ENCODE measurements at regions not wholly inside any gene's neighbourhood (a gene's known extent, or its start where the extent isn't known, plus 50 kb on each side); places are given as distances from the start of the nearest gene placed in this dataset.
A peak's percentile ranks its signal among the peaks of the same experiment; 100 is the strongest.

GRCh38 chr16:85403693-85404092 lies 209.4 kb upstream of the GSE1 start:
- 92% methylated on average over 4 of the region's 6 CpGs; no CpG with 5 or more reads in 1 of the 2 experiments for WGBS, 2 experiments (ENCODE audit: extremely low coverage in 2 of 2, insufficient read length in 1 of 2)
- intact Hi-C loops (cut with micrococcal nuclease): no loop called here
- POLR2A ChIA-PET (ENCODE audit: unreplicated experiment): no interaction called here
- dilution Hi-C loops (cut with HindIII; ENCODE audit: low sequenced_read_pairs, unreplicated experiment): no loop called here
- no peak overlapping the region for H3K4ac ChIP-seq (ENCODE audit: low read depth, low read length)
- no peak overlapping the region for H2BK15ac ChIP-seq (ENCODE audit: low read depth, low read length)
- no peak for DNase-seq
- peaks cover 5% of the 10 kb centered on the region for H3K4me1 ChIP-seq (ENCODE audit: control insufficient read depth, insufficient read depth, low read length)
- H2AFZ ChIP-seq (replicated peaks; ENCODE audit: low read length, poor library complexity): peak overlapping the region; percentile 21
- ATAC-seq (ENCODE audit: low read depth): 0 out of 2 replicates have a peak, but pooled peaks have one; percentile 11
- H4K8ac ChIP-seq (ENCODE audit: low read depth in 2 of 2, low read length in 2 of 2): peak overlapping the region in 1 of 2 experiments; percentile 12; a peak in 1 of 4 replicates
- no peak overlapping the region for H3K56ac ChIP-seq (ENCODE audit: extremely low read depth, insufficient read depth, low read length)
- H3K79me1 ChIP-seq (ENCODE audit: low read depth in 1 of 2, low read length in 2 of 2): peaks cover 15 to 37% of the 10 kb centered on the region in 2 experiments
- H2BK120ac ChIP-seq (ENCODE audit: low read depth, low read length): no peak overlapping the region
- CTCF ChIA-PET: no interaction called here
- in situ Hi-C loops (cut with MboI; ENCODE audit: low sequenced_read_pairs): no loop called here
- no peaks in the 10 kb centered on the region; the same call in 1 of the 2 replicates for H3K9me3 ChIP-seq (ENCODE audit: control insufficient read depth, insufficient read depth, low read length)
- TF ChIP-seq CEBPB (IDR thresholded peaks at IDR 0.05; ENCODE audit: low read depth, low read length) (no peak), RFX5 (IDR thresholded peaks at IDR 0.05; ENCODE audit: low read depth, low read length) (no peak), CTCF (conservative IDR thresholded peaks at IDR 0.05; ENCODE audit: low read depth, low read length) (no peak), USF2 (IDR thresholded peaks at IDR 0.05; ENCODE audit: low read depth, low read length) (no peak), SMC3 (IDR thresholded peaks at IDR 0.05; ENCODE audit: low read depth, low read length) (no peak), MXI1 (IDR thresholded peaks at IDR 0.05; ENCODE audit: borderline replicate concordance, low read depth, low read length) (no peak), RCOR1 (IDR thresholded peaks at IDR 0.05; ENCODE audit: insufficient replicate concordance, low read length) (no peak), MAZ (IDR thresholded peaks at IDR 0.05; ENCODE audit: borderline replicate concordance, low read depth, low read length) (no peak), ELK1 (IDR thresholded peaks at IDR 0.05; ENCODE audit: borderline replicate concordance, low read depth, low read length) (no peak), NFE2L2 (IDR thresholded peaks at IDR 0.05; ENCODE audit: low read depth, low read length) (no peak), POLR2A (IDR thresholded peaks at IDR 0.05; ENCODE audit: low read depth, low read length) (no peak), FOS (IDR thresholded peaks at IDR 0.05; ENCODE audit: low read depth, low read length) (no peak)
- TSS peak; percentile 63 for BruUV-seq (replicated peaks)
- no peak overlapping the region for H3K4me3 ChIP-seq (ENCODE audit: insufficient read depth, low read depth, low read length)
- no peaks in the 10 kb centered on the region for H3K36me3 ChIP-seq (ENCODE audit: control insufficient read depth, insufficient read depth, low read length)
- H3K4me2 ChIP-seq (ENCODE audit: low read depth, low read length): no peak overlapping the region
- no peaks in the 10 kb centered on the region; the same call in none of the 2 replicates for H4K20me1 ChIP-seq (ENCODE audit: insufficient read depth, low read length)
- no peak overlapping the region for H2BK5ac ChIP-seq (ENCODE audit: low read depth, low read length, poor library complexity, severe bottlenecking)
- H2BK20ac ChIP-seq (ENCODE audit: low read depth, low read length): no peak overlapping the region
- no peak overlapping the region for H3K18ac ChIP-seq (ENCODE audit: low read depth, low read length)
- no peak overlapping the region for H3K23ac ChIP-seq (ENCODE audit: low read depth, low read length)
- no peak overlapping the region for H3K14ac ChIP-seq (replicated peaks; ENCODE audit: low read depth, low read length)
- H2AK5ac ChIP-seq (ENCODE audit: low read depth, low read length): peak overlapping the region; percentile 16; the same call in 1 of the 2 replicates
- no peak overlapping the region for H4K91ac ChIP-seq (ENCODE audit: insufficient read depth, low read depth, low read length)
- no peak overlapping the region for H3K27ac ChIP-seq (ENCODE audit: insufficient read depth, low read length)
- no peak overlapping the region for H3K9ac ChIP-seq (ENCODE audit: low read depth, low read length)
- no peak overlapping the region for H2AK9ac ChIP-seq (replicated peaks; ENCODE audit: low read depth, low read length, poor library complexity)
- no peaks in the 10 kb centered on the region for H3K27me3 ChIP-seq (ENCODE audit: control insufficient read depth, insufficient read depth, low read length)
- no peak overlapping the region for H4K5ac ChIP-seq (ENCODE audit: low read depth, low read length)
- peaks cover 7% of the 10 kb centered on the region for H3K9me1 ChIP-seq (ENCODE audit: insufficient read depth, low read length)

All from IMR-90 (cell line).